ENCODE measurements at regions not wholly inside any gene's neighbourhood (a gene's known extent, or its start where the extent isn't known, plus 50 kb on each side); places are given as distances from the start of the nearest gene placed in this dataset.

- no peak for TF ChIP-seq CTCF (IDR thresholded peaks at IDR 0.05)
- no peak for TF ChIP-seq POLR2A (IDR thresholded peaks at IDR 0.05)
These were observed 553.6 kb downstream of the NUF2 start for GRCh38 chr1:163875200-163875926.
